ENCODE measurements at regions not wholly inside any gene's neighbourhood (a gene's known extent, or its start where the extent isn't known, plus 50 kb on each side); places are given as distances from the start of the nearest gene placed in this dataset.

- no peak overlapping the region for H3K27ac ChIP-seq
- no peaks in the 10 kb centered on the region for H3K27me3 ChIP-seq
- TF ChIP-seq CTCF (IDR thresholded peaks at IDR 0.05) = no peak
- no peaks in the 10 kb centered on the region for H3K9me3 ChIP-seq
- peaks cover 0 to 15% (median 4%) of the 10 kb centered on the region in 4 donors for H3K4me1 ChIP-seq
- no peak for DNase-seq
- intact Hi-C loops (cut with DNase I; ENCODE audit: low total_unique reads) = no loop called here
- no peak overlapping the region for H3K4me3 ChIP-seq
- no peaks in the 10 kb centered on the region for H3K36me3 ChIP-seq
Observed at GRCh38 chr10:110421512-110422138, 76.1 kb upstream of the DUSP5 start.

GRCh38 chr10:110422548-110422947 lies 75.2 kb upstream of the DUSP5 start:
- no peak for DNase-seq
- no peak for TF ChIP-seq CTCF (IDR thresholded peaks at IDR 0.05)
- H3K4me3 ChIP-seq = no peak overlapping the region
- intact Hi-C loops (cut with DNase I; ENCODE audit: low total_unique reads) = no loop called here
- peaks cover 0 to 14% (median 6%) of the 10 kb centered on the region in 4 donors for H3K4me1 ChIP-seq
- H3K9me3 ChIP-seq = no peaks in the 10 kb centered on the region
- H3K36me3 ChIP-seq = no peaks in the 10 kb centered on the region
- H3K27ac ChIP-seq = no peak overlapping the region
- H3K27me3 ChIP-seq = no peaks in the 10 kb centered on the region

- H3K9me3 ChIP-seq = no peaks in the 10 kb centered on the region
- TF ChIP-seq CTCF (IDR thresholded peaks at IDR 0.05) = no peak
- H3K27ac ChIP-seq = no peak overlapping the region
- intact Hi-C loops (cut with DNase I; ENCODE audit: low total_unique reads) = no loop called here
- no peaks in the 10 kb centered on the region for H3K36me3 ChIP-seq
- H3K27me3 ChIP-seq = no peaks in the 10 kb centered on the region
- peaks cover 0 to 14% (median 6%) of the 10 kb centered on the region in 4 donors for H3K4me1 ChIP-seq
- peak in 1 of 2 donors; percentile 28 for DNase-seq
- H3K4me3 ChIP-seq = no peak overlapping the region
Observed at GRCh38 chr10:110423650-110424049, 74.1 kb upstream of the DUSP5 start.

GRCh38 chr10:110425684-110426293 lies 71.9 kb upstream of the DUSP5 start:
- DNase-seq = no peak
- Histone ChIP-seq H3K4me1 (peaks cover 0 to 14% (median 3%) of the 10 kb centered on the region in 4 donors), H3K4me3 (no peak overlapping the region), H3K27me3 (no peaks in the 10 kb centered on the region), H3K36me3 (no peaks in the 10 kb centered on the region), H3K9me3 (no peaks in the 10 kb centered on the region), H3K27ac (no peak overlapping the region)
- no peak for TF ChIP-seq CTCF (IDR thresholded peaks at IDR 0.05)
- intact Hi-C loops (cut with DNase I; ENCODE audit: low total_unique reads) = no loop called here

- H3K27ac ChIP-seq = peak overlapping the region in 1 of 2 donors; percentile 23
- H3K4me1 ChIP-seq = peaks cover 0 to 14% (median 3%) of the 10 kb centered on the region in 4 donors
- DNase-seq = no peak
- H3K4me3 ChIP-seq = no peak overlapping the region
- intact Hi-C loops (cut with DNase I; ENCODE audit: low total_unique reads) = no loop called here
- H3K27me3 ChIP-seq = no peaks in the 10 kb centered on the region
- no peaks in the 10 kb centered on the region for H3K36me3 ChIP-seq
- no peaks in the 10 kb centered on the region for H3K9me3 ChIP-seq
- no peak for TF ChIP-seq CTCF (IDR thresholded peaks at IDR 0.05)
Observed at GRCh38 chr10:110426294-110427181, 71.2 kb upstream of the DUSP5 start.

Measured in tibial artery (tissue), 4 donors.